Panc1 (cell line): ENCODE measurements at regions not wholly inside any gene's neighbourhood (a gene's known extent, or its start where the extent isn't known, plus 50 kb on each side); places are given as distances from the start of the nearest gene placed in this dataset.

Experiments used
- ATAC-seq: fragments of 200-7000 bp; cut with Tn5 transposase; 2 replicates; pipeline ENCODE4 v1.9.1; 2020; ENCODE audit warnings: mild to moderate bottlenecking, moderate library complexity
- BruUV-seq: library from RNA; stranded (reverse); fragments of 400-500 nt; replicated peaks from 2 replicates; lab custom pipeline; 2021; lab: Mats Ljungman, UMichigan
- CTCF ChIA-PET: fragments of 300-600 bp; sonication (Branson Sonifier 250); formaldehyde crosslinking; loops from one replicate; lab custom pipeline; 2022; ENCODE audit warnings: antibody characterized with exemption; lab: Charles Lee
- POLR2A ChIA-PET: fragments of 300-600 bp; sonication (Branson Sonifier 250); formaldehyde crosslinking; loops from one replicate; lab custom pipeline; 2022; ENCODE audit warnings: antibody characterized with exemption; lab: Charles Lee
- DNase-seq: peaks from one replicate; pipeline ENCODE4 v3.0.0-alpha.2; 2010; ENCODE audit warnings: low read depth, low spot score
- H3K27ac ChIP-seq: 2 replicates; pipeline ENCODE4 v1.5.1; 2011; ENCODE audit warnings: mild to moderate bottlenecking, low read length, inconsistent platforms
- H3K27me3 ChIP-seq: fragments of 200-500 bp; sonication (Bioruptor generic); 2 replicates; pipeline ENCODE4 v1.6.0; 2014; ENCODE audit warnings: low read length, inconsistent platforms; ENCODE audit not compliant: control insufficient read depth, insufficient read depth
- H3K36me3 ChIP-seq: fragments of 200-500 bp; sonication (Bioruptor generic); 2 replicates; pipeline ENCODE4 v1.5.1; 2014; ENCODE audit warnings: inconsistent platforms, mild to moderate bottlenecking, low read length, moderate library complexity; ENCODE audit not compliant: control insufficient read depth, insufficient read depth
- H3K4me1 ChIP-seq: 2 replicates; pipeline ENCODE4 v1.5.1; 2011; ENCODE audit warnings: inconsistent platforms, mild to moderate bottlenecking, low read length, moderate library complexity; ENCODE audit not compliant: control insufficient read depth, insufficient read depth
- H3K4me3 ChIP-seq, 2 experiments: 2 replicates each; pipeline ENCODE4 v1.5.1; 2011 to 2012; ENCODE audit warnings: low read depth in 2 of 2, low read length in 2 of 2, mild to moderate bottlenecking in 2 of 2, inconsistent platforms in 1 of 2, moderate library complexity in 1 of 2
- H3K9me3 ChIP-seq: fragments of 200-500 bp; sonication (Bioruptor generic); 2 replicates; pipeline ENCODE4 v1.5.1; 2014; ENCODE audit warnings: low read depth, mild to moderate bottlenecking, inconsistent platforms, low read length, moderate library complexity; ENCODE audit not compliant: control insufficient read depth, insufficient read depth
- POLR2AphosphoS5 ChIP-seq: IDR thresholded peaks from 2 replicates; pipeline ENCODE4 v1.6.1; 2012; ENCODE audit warnings: mild to moderate bottlenecking, low read depth, low read length, moderate library complexity
- SIN3A ChIP-seq: IDR thresholded peaks from 2 replicates; pipeline ENCODE4 v1.6.1; 2012; ENCODE audit warnings: low read depth, mild to moderate bottlenecking, low read length, moderate library complexity, borderline replicate concordance; ENCODE audit not compliant: insufficient read depth
- TCF7L2 ChIP-seq: IDR thresholded peaks from 2 replicates; pipeline ENCODE4 v1.6.1; 2011; ENCODE audit warnings: mild to moderate bottlenecking, low read depth, low read length, inconsistent platforms
- in situ Hi-C: cut with HindIII; loops from 2 replicates; pipeline ENCODE4 v1.10.0; 2016; ENCODE audit warnings: low sequenced_read_pairs, low pct_unique_long_range_greater_than_20kb
- intact Hi-C: fragments of 100-400 bp; cut with micrococcal nuclease; formaldehyde crosslinking; loops from one replicate; pipeline ENCODE4 v1.10.0; 2022; ENCODE audit not compliant: unreplicated experiment
- TF ChIP-seq, protein P1 (sequence below): fragments of 450-650 bp; IDR thresholded peaks from 2 replicates; pipeline ENCODE4 v1.5.1; 2017; ENCODE audit warnings: mild to moderate bottlenecking
- TF ChIP-seq, protein P2 (sequence below), 2 experiments: IDR thresholded peaks; 2 replicates each; pipeline ENCODE4 v1.6.1; 2011 to 2012; ENCODE audit warnings: low read depth in 2 of 2, control low read depth in 1 of 2, low read length in 1 of 2, mild to moderate bottlenecking in 1 of 2, moderate library complexity in 1 of 2; ENCODE audit not compliant: insufficient read depth in 1 of 2

DNA sequence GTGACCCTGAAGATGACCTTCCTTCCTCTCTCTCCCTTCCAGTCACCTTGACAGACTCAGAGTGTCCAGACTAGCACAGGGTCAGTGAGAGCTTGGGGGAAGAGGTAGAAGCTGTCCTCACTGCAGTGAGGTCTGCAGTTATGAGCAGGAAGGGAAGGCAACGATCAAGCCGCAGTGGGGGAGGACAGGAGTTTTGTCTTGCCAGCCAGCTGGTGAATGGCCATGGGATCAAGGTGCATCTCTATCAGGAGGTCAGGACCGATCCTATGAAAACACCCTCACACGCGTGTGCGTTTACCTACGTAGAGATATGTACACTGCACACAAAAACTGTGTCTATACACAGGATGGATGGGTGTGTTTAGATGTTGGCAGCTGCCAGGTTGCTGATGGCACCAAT, 83.2 kb downstream of the THNSL2 start:
- POLR2A ChIA-PET = interaction anchor here (0.7 kb wide), 1 partner anchor 14 kb away, joined by 27 read pairs; no protein-coding TSS in a partner anchor
- H3K9me3 ChIP-seq = no peaks in the 10 kb centered on the region
- DNase-seq = no peak
- no peak for ATAC-seq
- intact Hi-C loops = no loop called here
- no peak overlapping the region for H3K4me3 ChIP-seq
- CTCF ChIA-PET = no interaction called here
- no peaks in the 10 kb centered on the region for H3K4me1 ChIP-seq
- no peaks in the 10 kb centered on the region for H3K36me3 ChIP-seq
- in situ Hi-C loops = no loop called here
- no TSS peak for BruUV-seq
- no peak overlapping the region for H3K27ac ChIP-seq
- peaks cover 8% of the 10 kb centered on the region; the same call in 1 of the 2 replicates for H3K27me3 ChIP-seq
- no peak for TF ChIP-seq POLR2AphosphoS5
- no peak for TF ChIP-seq SIN3A
- TF ChIP-seq, protein P1, sequence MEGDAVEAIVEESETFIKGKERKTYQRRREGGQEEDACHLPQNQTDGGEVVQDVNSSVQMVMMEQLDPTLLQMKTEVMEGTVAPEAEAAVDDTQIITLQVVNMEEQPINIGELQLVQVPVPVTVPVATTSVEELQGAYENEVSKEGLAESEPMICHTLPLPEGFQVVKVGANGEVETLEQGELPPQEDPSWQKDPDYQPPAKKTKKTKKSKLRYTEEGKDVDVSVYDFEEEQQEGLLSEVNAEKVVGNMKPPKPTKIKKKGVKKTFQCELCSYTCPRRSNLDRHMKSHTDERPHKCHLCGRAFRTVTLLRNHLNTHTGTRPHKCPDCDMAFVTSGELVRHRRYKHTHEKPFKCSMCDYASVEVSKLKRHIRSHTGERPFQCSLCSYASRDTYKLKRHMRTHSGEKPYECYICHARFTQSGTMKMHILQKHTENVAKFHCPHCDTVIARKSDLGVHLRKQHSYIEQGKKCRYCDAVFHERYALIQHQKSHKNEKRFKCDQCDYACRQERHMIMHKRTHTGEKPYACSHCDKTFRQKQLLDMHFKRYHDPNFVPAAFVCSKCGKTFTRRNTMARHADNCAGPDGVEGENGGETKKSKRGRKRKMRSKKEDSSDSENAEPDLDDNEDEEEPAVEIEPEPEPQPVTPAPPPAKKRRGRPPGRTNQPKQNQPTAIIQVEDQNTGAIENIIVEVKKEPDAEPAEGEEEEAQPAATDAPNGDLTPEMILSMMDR = no peak
- TF ChIP-seq, protein P2, sequence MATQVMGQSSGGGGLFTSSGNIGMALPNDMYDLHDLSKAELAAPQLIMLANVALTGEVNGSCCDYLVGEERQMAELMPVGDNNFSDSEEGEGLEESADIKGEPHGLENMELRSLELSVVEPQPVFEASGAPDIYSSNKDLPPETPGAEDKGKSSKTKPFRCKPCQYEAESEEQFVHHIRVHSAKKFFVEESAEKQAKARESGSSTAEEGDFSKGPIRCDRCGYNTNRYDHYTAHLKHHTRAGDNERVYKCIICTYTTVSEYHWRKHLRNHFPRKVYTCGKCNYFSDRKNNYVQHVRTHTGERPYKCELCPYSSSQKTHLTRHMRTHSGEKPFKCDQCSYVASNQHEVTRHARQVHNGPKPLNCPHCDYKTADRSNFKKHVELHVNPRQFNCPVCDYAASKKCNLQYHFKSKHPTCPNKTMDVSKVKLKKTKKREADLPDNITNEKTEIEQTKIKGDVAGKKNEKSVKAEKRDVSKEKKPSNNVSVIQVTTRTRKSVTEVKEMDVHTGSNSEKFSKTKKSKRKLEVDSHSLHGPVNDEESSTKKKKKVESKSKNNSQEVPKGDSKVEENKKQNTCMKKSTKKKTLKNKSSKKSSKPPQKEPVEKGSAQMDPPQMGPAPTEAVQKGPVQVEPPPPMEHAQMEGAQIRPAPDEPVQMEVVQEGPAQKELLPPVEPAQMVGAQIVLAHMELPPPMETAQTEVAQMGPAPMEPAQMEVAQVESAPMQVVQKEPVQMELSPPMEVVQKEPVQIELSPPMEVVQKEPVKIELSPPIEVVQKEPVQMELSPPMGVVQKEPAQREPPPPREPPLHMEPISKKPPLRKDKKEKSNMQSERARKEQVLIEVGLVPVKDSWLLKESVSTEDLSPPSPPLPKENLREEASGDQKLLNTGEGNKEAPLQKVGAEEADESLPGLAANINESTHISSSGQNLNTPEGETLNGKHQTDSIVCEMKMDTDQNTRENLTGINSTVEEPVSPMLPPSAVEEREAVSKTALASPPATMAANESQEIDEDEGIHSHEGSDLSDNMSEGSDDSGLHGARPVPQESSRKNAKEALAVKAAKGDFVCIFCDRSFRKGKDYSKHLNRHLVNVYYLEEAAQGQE (IDR thresholded peaks at IDR 0.05; ENCODE audit: insufficient read depth in 1 of 2, low read depth in 2 of 2, low read length in 1 of 2) = no peak
- TF ChIP-seq TCF7L2 = no peak

DNA sequence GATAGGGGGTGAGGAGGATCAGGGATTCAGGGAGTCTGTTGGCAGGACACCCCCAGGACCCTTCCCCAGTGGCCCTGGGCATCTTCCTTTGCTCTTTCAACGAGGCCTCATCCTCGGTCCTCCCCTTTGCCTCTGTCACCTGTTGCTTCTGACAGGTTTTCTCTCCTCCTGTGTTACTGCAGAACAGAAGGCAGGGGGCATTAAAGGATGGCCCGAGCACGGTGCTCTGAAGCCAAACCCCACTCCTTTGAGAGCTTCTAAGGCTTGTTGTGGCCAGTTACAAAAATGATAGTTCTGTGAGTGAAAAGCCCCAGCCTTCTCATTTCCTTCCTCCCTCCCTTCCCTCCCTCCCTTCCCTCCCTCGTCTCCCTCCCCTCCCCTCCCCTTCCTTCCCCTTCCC, 82.5 kb downstream of the THNSL2 start:
- no peak overlapping the region for H3K27ac ChIP-seq
- no TSS peak for BruUV-seq
- no peak for TF ChIP-seq TCF7L2
- TF ChIP-seq, protein P2 (IDR thresholded peaks at IDR 0.05; ENCODE audit: insufficient read depth in 1 of 2, low read depth in 2 of 2, low read length in 1 of 2) = no peak
- no peak for TF ChIP-seq POLR2AphosphoS5
- TF ChIP-seq, protein P1 = no peak
- no peak for TF ChIP-seq SIN3A
- intact Hi-C loops = no loop called here
- ATAC-seq = no peak
- H3K4me3 ChIP-seq = no peak overlapping the region
- in situ Hi-C loops = no loop called here
- H3K27me3 ChIP-seq = peaks cover 8% of the 10 kb centered on the region; the same call in 1 of the 2 replicates
- no peak for DNase-seq
- CTCF ChIA-PET = interaction anchor here (0.5 kb wide), 1 partner anchor 202 kb away, joined by 3 read pairs; no protein-coding TSS in a partner anchor
- H3K9me3 ChIP-seq = no peaks in the 10 kb centered on the region
- POLR2A ChIA-PET = no interaction called here
- H3K36me3 ChIP-seq = no peaks in the 10 kb centered on the region
- H3K4me1 ChIP-seq = no peaks in the 10 kb centered on the region
